HG03460 (cell line): ENCODE measurements at regions not wholly inside any gene's neighbourhood (a gene's known extent, or its start where the extent isn't known, plus 50 kb on each side); places are given as distances from the start of the nearest gene placed in this dataset.

Source experiments
- ATAC-seq: cut with Tn5 transposase; IDR thresholded peaks from one replicate; pipeline ENCODE4 v1.9.1; 2021; ENCODE audit not compliant: unreplicated experiment

- no peak for ATAC-seq
Observed at GRCh38 chr13:33616130-33616529, 201.8 kb upstream of the RFC3 start.

GRCh38 chr13:33617055-33617454 is 200.9 kb upstream of the RFC3 start:
- no peak for ATAC-seq

GRCh38 chr13:33624253-33624652 is 193.7 kb upstream of the RFC3 start:
- no peak for ATAC-seq

GRCh38 chr13:33624740-33625139 is 193.2 kb upstream of the RFC3 start:
- no peak for ATAC-seq

GRCh38 chr13:33626407-33626806 is 191.5 kb upstream of the RFC3 start:
- no peak for ATAC-seq

- no peak for ATAC-seq
Observed at GRCh38 chr13:33628662-33629061, 189.3 kb upstream of the RFC3 start.

GRCh38 chr13:33629605-33630360 is 188.2 kb upstream of the RFC3 start:
- ATAC-seq, result no peak

- ATAC-seq, result no peak
Observed at GRCh38 chr13:33633701-33634545, 184.0 kb upstream of the RFC3 start.

GRCh38 chr13:33634546-33634982 is 183.4 kb upstream of the RFC3 start:
- ATAC-seq, result no peak

- ATAC-seq, result no peak
Observed at GRCh38 chr13:33636243-33636642, 181.7 kb upstream of the RFC3 start.

GRCh38 chr13:33636955-33637670 is 180.8 kb upstream of the RFC3 start:
- no peak for ATAC-seq

GRCh38 chr13:33637978-33638743 is 179.8 kb upstream of the RFC3 start:
- ATAC-seq, result no peak

GRCh38 chr13:33639158-33639557 is 178.8 kb upstream of the RFC3 start:
- no peak for ATAC-seq

- peak; percentile 70 for ATAC-seq
Observed at GRCh38 chr13:33639626-33640080, 178.3 kb upstream of the RFC3 start.

GRCh38 chr13:33640832-33641231 is 177.1 kb upstream of the RFC3 start:
- no peak for ATAC-seq

- no peak for ATAC-seq
Observed at GRCh38 chr13:33642374-33643065, 175.4 kb upstream of the RFC3 start.

- ATAC-seq, result no peak
Observed at GRCh38 chr13:33644581-33645543, 173.1 kb upstream of the RFC3 start.

- no peak for ATAC-seq
Observed at GRCh38 chr13:33645591-33646554, 172.1 kb upstream of the RFC3 start.
